BLaER1 (cell line): ENCODE measurements at regions not wholly inside any gene's neighbourhood (a gene's known extent, or its start where the extent isn't known, plus 50 kb on each side); places are given as distances from the start of the nearest gene placed in this dataset.

Experiments
- H3K27ac ChIP-seq: shearing (Covaris generic); formaldehyde crosslinking; 2 replicates; pipeline ENCODE4 v1.8.1; 2022
- H3K27me3 ChIP-seq: shearing (Covaris generic); formaldehyde crosslinking; 2 replicates; pipeline ENCODE4 v1.8.1; 2022
- H3K36me3 ChIP-seq: shearing (Covaris generic); formaldehyde crosslinking; 2 replicates; pipeline ENCODE4 v1.8.1; 2022
- H3K4me1 ChIP-seq: shearing (Covaris generic); formaldehyde crosslinking; 2 replicates; pipeline ENCODE4 v1.8.1; 2022
- H3K4me2 ChIP-seq: shearing (Covaris generic); formaldehyde crosslinking; 2 replicates; pipeline ENCODE4 v1.8.1; 2022
- H3K4me3 ChIP-seq: shearing (Covaris generic); formaldehyde crosslinking; 2 replicates; pipeline ENCODE4 v1.8.1; 2022
- H3K9ac ChIP-seq: shearing (Covaris generic); formaldehyde crosslinking; 2 replicates; pipeline ENCODE4 v1.8.1; 2022
- H3K9me3 ChIP-seq: shearing (Covaris generic); formaldehyde crosslinking; 2 replicates; pipeline ENCODE4 v1.8.1; 2022
- H4K20me1 ChIP-seq: shearing (Covaris generic); formaldehyde crosslinking; 2 replicates; pipeline ENCODE4 v1.8.1; 2022
- Cebpa-rat ChIP-seq: shearing (Covaris generic); IDR thresholded peaks from 2 replicates; pipeline ENCODE4 v1.8.1; 2022

GRCh38 chr5:145708169-145708568 lies 127.0 kb downstream of the PRELID2 start:
- H3K9ac ChIP-seq = no peak overlapping the region
- no peak overlapping the region for H3K4me3 ChIP-seq
- no peaks in the 10 kb centered on the region for H3K9me3 ChIP-seq
- no peaks in the 10 kb centered on the region for H3K27me3 ChIP-seq
- H3K4me2 ChIP-seq = no peak overlapping the region
- no peaks in the 10 kb centered on the region for H4K20me1 ChIP-seq
- H3K4me1 ChIP-seq = no peaks in the 10 kb centered on the region
- H3K36me3 ChIP-seq = no peaks in the 10 kb centered on the region
- TF ChIP-seq Cebpa-rat = no peak
- no peak overlapping the region for H3K27ac ChIP-seq

- Histone ChIP-seq H3K9me3 (no peaks in the 10 kb centered on the region), H3K27ac (no peak overlapping the region), H3K36me3 (no peaks in the 10 kb centered on the region), H4K20me1 (no peaks in the 10 kb centered on the region), H3K9ac (no peak overlapping the region), H3K4me3 (no peak overlapping the region), H3K4me1 (peaks cover 2% of the 10 kb centered on the region; the same call in 1 of the 2 replicates), H3K4me2 (no peak overlapping the region), H3K27me3 (no peaks in the 10 kb centered on the region)
- no peak for TF ChIP-seq Cebpa-rat
Measured at GRCh38 chr5:145704724-145705123, 130.4 kb downstream of the PRELID2 start.

GRCh38 chr5:145703856-145704255 lies 131.3 kb downstream of the PRELID2 start:
- no peaks in the 10 kb centered on the region for H3K36me3 ChIP-seq
- no peak overlapping the region for H3K4me2 ChIP-seq
- no peak overlapping the region for H3K27ac ChIP-seq
- no peak for TF ChIP-seq Cebpa-rat
- peaks cover 5% of the 10 kb centered on the region; the same call in 1 of the 2 replicates for H3K4me1 ChIP-seq
- no peak overlapping the region for H3K9ac ChIP-seq
- no peaks in the 10 kb centered on the region for H4K20me1 ChIP-seq
- no peak overlapping the region for H3K4me3 ChIP-seq
- no peaks in the 10 kb centered on the region for H3K27me3 ChIP-seq
- no peaks in the 10 kb centered on the region for H3K9me3 ChIP-seq

- H3K4me3 ChIP-seq = no peak overlapping the region
- no peak for TF ChIP-seq Cebpa-rat
- no peaks in the 10 kb centered on the region for H3K36me3 ChIP-seq
- H3K9me3 ChIP-seq = no peaks in the 10 kb centered on the region
- no peaks in the 10 kb centered on the region for H4K20me1 ChIP-seq
- H3K27ac ChIP-seq = no peak overlapping the region
- H3K4me1 ChIP-seq = peaks cover 5% of the 10 kb centered on the region; the same call in 1 of the 2 replicates
- no peak overlapping the region for H3K9ac ChIP-seq
- no peaks in the 10 kb centered on the region for H3K27me3 ChIP-seq
- H3K4me2 ChIP-seq = no peak overlapping the region
Measured at GRCh38 chr5:145701404-145701803, 133.7 kb downstream of the PRELID2 start.

- Histone ChIP-seq H3K4me3 (no peak overlapping the region), H3K9me3 (no peaks in the 10 kb centered on the region), H3K36me3 (no peaks in the 10 kb centered on the region), H3K27ac (no peak overlapping the region), H4K20me1 (no peaks in the 10 kb centered on the region), H3K4me1 (peaks cover 5% of the 10 kb centered on the region; the same call in 1 of the 2 replicates), H3K27me3 (no peaks in the 10 kb centered on the region), H3K9ac (no peak overlapping the region), H3K4me2 (no peak overlapping the region)
- no peak for TF ChIP-seq Cebpa-rat
Measured at GRCh38 chr5:145699846-145700245, 135.3 kb downstream of the PRELID2 start.

GRCh38 chr5:145697251-145697990 lies 137.7 kb downstream of the PRELID2 start:
- Histone ChIP-seq H3K4me3 (no peak overlapping the region), H3K4me2 (no peak overlapping the region), H3K36me3 (no peaks in the 10 kb centered on the region), H4K20me1 (no peaks in the 10 kb centered on the region), H3K9me3 (no peaks in the 10 kb centered on the region), H3K4me1 (peaks cover 5% of the 10 kb centered on the region; the same call in 1 of the 2 replicates), H3K27ac (no peak overlapping the region), H3K9ac (no peak overlapping the region), H3K27me3 (no peaks in the 10 kb centered on the region)
- no peak for TF ChIP-seq Cebpa-rat

GRCh38 chr5:145689235-145689634 lies 145.9 kb downstream of the PRELID2 start:
- no peak overlapping the region for H3K4me3 ChIP-seq
- no peaks in the 10 kb centered on the region for H3K36me3 ChIP-seq
- H3K4me2 ChIP-seq = peak overlapping the region; percentile 26; the same call in 1 of the 2 replicates
- H3K27ac ChIP-seq = no peak overlapping the region
- peaks cover 9% of the 10 kb centered on the region for H3K4me1 ChIP-seq
- no peak for TF ChIP-seq Cebpa-rat
- H3K9ac ChIP-seq = no peak overlapping the region
- no peaks in the 10 kb centered on the region for H3K9me3 ChIP-seq
- no peaks in the 10 kb centered on the region for H3K27me3 ChIP-seq
- H4K20me1 ChIP-seq = no peaks in the 10 kb centered on the region

GRCh38 chr5:145687943-145688342 lies 147.2 kb downstream of the PRELID2 start:
- H3K4me3 ChIP-seq = no peak overlapping the region
- H3K9me3 ChIP-seq = no peaks in the 10 kb centered on the region
- H3K9ac ChIP-seq = no peak overlapping the region
- H3K4me2 ChIP-seq = no peak overlapping the region
- H4K20me1 ChIP-seq = no peaks in the 10 kb centered on the region
- H3K4me1 ChIP-seq = peaks cover 9% of the 10 kb centered on the region
- H3K27me3 ChIP-seq = no peaks in the 10 kb centered on the region
- no peaks in the 10 kb centered on the region for H3K36me3 ChIP-seq
- no peak overlapping the region for H3K27ac ChIP-seq
- no peak for TF ChIP-seq Cebpa-rat

GRCh38 chr5:145685417-145685816 lies 149.7 kb downstream of the PRELID2 start:
- Histone ChIP-seq H3K4me2 (no peak overlapping the region), H3K27me3 (no peaks in the 10 kb centered on the region), H3K27ac (no peak overlapping the region), H3K36me3 (no peaks in the 10 kb centered on the region), H3K4me1 (peaks cover 9% of the 10 kb centered on the region), H4K20me1 (no peaks in the 10 kb centered on the region), H3K9me3 (no peaks in the 10 kb centered on the region), H3K9ac (no peak overlapping the region), H3K4me3 (no peak overlapping the region)
- TF ChIP-seq Cebpa-rat = no peak

- H3K4me2 ChIP-seq = no peak overlapping the region
- H3K4me3 ChIP-seq = no peak overlapping the region
- no peak for TF ChIP-seq Cebpa-rat
- no peaks in the 10 kb centered on the region for H4K20me1 ChIP-seq
- H3K4me1 ChIP-seq = no peaks in the 10 kb centered on the region; the same call in 1 of the 2 replicates
- no peak overlapping the region for H3K27ac ChIP-seq
- H3K27me3 ChIP-seq = no peaks in the 10 kb centered on the region
- no peaks in the 10 kb centered on the region for H3K9me3 ChIP-seq
- H3K9ac ChIP-seq = no peak overlapping the region
- H3K36me3 ChIP-seq = no peaks in the 10 kb centered on the region
Measured at GRCh38 chr5:145683431-145683830, 151.7 kb downstream of the PRELID2 start.
